ENCODE measurements at regions not wholly inside any gene's neighbourhood (a gene's known extent, or its start where the extent isn't known, plus 50 kb on each side); places are given as distances from the start of the nearest gene placed in this dataset.

- TF ChIP-seq PATZ1 (CRISPR knock-in tag; IDR thresholded peaks at IDR 0.05; ENCODE audit: borderline replicate concordance), result no peak
- TF ChIP-seq ZNF565 (CRISPR knock-in tag; conservative IDR thresholded peaks at IDR 0.05; ENCODE audit: low read depth), result no peak
- TF ChIP-seq ZFP30 (CRISPR knock-in tag; IDR thresholded peaks at IDR 0.05), result no peak
- TF ChIP-seq, protein P1, sequence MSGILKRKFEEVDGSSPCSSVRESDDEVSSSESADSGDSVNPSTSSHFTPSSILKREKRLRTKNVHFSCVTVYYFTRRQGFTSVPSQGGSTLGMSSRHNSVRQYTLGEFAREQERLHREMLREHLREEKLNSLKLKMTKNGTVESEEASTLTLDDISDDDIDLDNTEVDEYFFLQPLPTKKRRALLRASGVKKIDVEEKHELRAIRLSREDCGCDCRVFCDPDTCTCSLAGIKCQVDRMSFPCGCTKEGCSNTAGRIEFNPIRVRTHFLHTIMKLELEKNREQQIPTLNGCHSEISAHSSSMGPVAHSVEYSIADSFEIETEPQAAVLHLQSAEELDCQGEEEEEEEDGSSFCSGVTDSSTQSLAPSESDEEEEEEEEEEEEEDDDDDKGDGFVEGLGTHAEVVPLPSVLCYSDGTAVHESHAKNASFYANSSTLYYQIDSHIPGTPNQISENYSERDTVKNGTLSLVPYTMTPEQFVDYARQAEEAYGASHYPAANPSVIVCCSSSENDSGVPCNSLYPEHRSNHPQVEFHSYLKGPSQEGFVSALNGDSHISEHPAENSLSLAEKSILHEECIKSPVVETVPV (CRISPR knock-in tag; IDR thresholded peaks at IDR 0.05), result no peak
- no peak for TF ChIP-seq ZNF8 (CRISPR knock-in tag; IDR thresholded peaks at IDR 0.05)
- no peak for TF ChIP-seq CSDC2 (CRISPR knock-in tag; IDR thresholded peaks at IDR 0.05)
- no peak for TF ChIP-seq ZNF70 (CRISPR knock-in tag; IDR thresholded peaks at IDR 0.05)
- TF ChIP-seq OSR1 (CRISPR knock-in tag; IDR thresholded peaks at IDR 0.05), result no peak
- no peak for TF ChIP-seq ZC3H10 (CRISPR knock-in tag; IDR thresholded peaks at IDR 0.05)
- no peak for TF ChIP-seq TSHZ2 (CRISPR knock-in tag; IDR thresholded peaks at IDR 0.05)
- no peak for TF ChIP-seq ISL1 (CRISPR knock-in tag; IDR thresholded peaks at IDR 0.05)
- TF ChIP-seq BACH2 (CRISPR knock-in tag; IDR thresholded peaks at IDR 0.05; ENCODE audit: borderline replicate concordance), result no peak
Observed at GRCh38 chr3:177641206-177641605, 443.9 kb upstream of the TBL1XR1 start.

All from SK-N-SH treated with all-trans-retinoic acid at 6 μM for 48 hours (cell line).